Peyer's patch (tissue), 4 donors: ENCODE measurements at regions not wholly inside any gene's neighbourhood (a gene's known extent, or its start where the extent isn't known, plus 50 kb on each side); places are given as distances from the start of the nearest gene placed in this dataset.

ENCODE experiments used
- CTCF ChIP-seq, 6 experiments: fragments of 450-650 bp in 4 of 6; fragments of 200-600 bp in 2 of 6; sonication (generic) in 1 of 6; IDR thresholded peaks; one replicate each; pipeline ENCODE4 v1.5.1; 2017 to 2019; ENCODE audit warnings: antibody characterized with exemption in 6 of 6, mild to moderate bottlenecking in 3 of 6, moderate library complexity in 1 of 6
- POLR2A ChIP-seq, 2 donors: fragments of 450-650 bp; IDR thresholded peaks; one replicate each; pipeline ENCODE4 v1.5.1; 2017; ENCODE audit warnings: antibody characterized with exemption in 2 of 2, mild to moderate bottlenecking in 2 of 2, moderate library complexity in 2 of 2

GRCh38 chr14:40010961-40011360 is 578.7 kb upstream of the FBXO33 start:
- TF ChIP-seq CTCF (IDR thresholded peaks at IDR 0.05) (no peak), POLR2A (IDR thresholded peaks at IDR 0.05) (no peak)
